ENCODE measurements at regions not wholly inside any gene's neighbourhood (a gene's known extent, or its start where the extent isn't known, plus 50 kb on each side); places are given as distances from the start of the nearest gene placed in this dataset.

DNA sequence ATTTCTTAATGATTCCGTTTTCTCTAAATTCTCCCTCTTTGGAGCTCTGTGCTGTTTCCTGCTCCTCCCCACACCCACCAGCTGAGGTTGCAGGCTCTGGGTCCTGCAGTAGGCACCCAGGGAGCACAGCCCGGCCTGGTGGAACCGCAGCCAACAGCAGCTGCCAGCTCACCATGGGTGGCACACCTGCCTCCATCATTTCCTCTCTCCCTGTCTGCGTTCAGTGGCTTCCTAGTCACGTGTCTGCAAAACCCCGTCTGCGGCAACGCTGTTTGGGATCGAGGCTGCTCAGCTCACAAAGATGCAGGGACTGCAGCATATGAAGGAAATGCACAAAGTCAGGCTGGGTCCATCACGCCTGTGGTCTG lies 367.8 kb downstream of the IRX2 start:
- no peaks in the 10 kb centered on the region for H3K9me3 ChIP-seq
- TF ChIP-seq POLR2A (IDR thresholded peaks at IDR 0.05) (no peak), EP300 (IDR thresholded peaks at IDR 0.05) (no peak)
- TF ChIP-seq, protein P1, sequence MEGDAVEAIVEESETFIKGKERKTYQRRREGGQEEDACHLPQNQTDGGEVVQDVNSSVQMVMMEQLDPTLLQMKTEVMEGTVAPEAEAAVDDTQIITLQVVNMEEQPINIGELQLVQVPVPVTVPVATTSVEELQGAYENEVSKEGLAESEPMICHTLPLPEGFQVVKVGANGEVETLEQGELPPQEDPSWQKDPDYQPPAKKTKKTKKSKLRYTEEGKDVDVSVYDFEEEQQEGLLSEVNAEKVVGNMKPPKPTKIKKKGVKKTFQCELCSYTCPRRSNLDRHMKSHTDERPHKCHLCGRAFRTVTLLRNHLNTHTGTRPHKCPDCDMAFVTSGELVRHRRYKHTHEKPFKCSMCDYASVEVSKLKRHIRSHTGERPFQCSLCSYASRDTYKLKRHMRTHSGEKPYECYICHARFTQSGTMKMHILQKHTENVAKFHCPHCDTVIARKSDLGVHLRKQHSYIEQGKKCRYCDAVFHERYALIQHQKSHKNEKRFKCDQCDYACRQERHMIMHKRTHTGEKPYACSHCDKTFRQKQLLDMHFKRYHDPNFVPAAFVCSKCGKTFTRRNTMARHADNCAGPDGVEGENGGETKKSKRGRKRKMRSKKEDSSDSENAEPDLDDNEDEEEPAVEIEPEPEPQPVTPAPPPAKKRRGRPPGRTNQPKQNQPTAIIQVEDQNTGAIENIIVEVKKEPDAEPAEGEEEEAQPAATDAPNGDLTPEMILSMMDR (IDR thresholded peaks at IDR 0.05) = no peak
- WGBS, 3 donors = 71 to 79% (median 72%) methylated on average over 10 of the region's 10 CpGs
- H3K27ac ChIP-seq = no peak overlapping the region
- intact Hi-C loops (cut with DNase I) = no loop called here
- H3K36me3 ChIP-seq = no peaks in the 10 kb centered on the region
- H3K4me1 ChIP-seq (ENCODE audit: insufficient read depth) = peaks cover 2% of the 10 kb centered on the region
- no peak overlapping the region for H3K4me3 ChIP-seq
- no peaks in the 10 kb centered on the region for H3K27me3 ChIP-seq
- no peak for DNase-seq

DNA sequence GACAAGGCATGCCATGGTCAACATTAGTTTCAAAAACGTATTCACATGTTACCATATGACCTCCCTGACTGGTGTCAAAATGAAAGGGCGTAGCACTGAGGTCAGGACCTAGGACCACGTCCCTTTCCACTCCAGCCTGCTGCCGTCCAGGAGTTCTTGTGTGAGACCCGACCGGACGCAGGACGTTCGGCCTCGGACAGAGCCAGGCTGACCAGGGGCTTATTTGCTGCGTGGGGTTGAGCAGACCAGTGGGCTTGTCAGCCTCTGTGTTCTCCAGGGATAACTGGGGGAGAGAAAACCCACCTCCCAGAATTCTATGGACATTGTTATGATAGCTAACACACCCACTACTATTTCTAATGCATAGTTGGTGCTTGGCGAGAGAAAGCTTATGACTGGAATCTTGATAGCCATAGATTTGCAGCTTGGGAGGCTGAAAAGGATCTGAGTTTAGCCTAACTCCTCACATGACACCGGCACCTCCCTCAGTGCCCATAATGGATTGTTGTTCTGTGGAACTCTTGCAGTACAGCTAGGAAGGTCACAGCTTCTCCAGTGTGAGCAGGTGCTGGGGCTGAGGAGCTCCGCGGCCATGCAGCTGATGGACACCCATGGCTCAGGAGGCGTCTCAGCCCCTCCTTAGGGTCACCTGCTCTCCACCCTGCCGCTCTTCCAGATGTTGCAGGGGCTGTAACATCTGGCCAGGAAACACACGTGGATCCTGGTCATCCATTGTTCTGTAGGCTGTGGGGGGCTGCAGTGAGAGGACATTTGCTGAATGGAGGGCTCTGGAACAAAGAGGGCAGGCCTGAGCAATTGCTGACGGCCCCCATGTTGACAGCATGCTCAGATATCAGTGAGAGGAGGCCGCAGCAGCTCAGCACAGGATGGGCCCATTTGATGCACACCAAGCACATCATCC lies 368.4 kb downstream of the IRX2 start:
- DNase-seq = no peak
- intact Hi-C loops (cut with DNase I) = no loop called here
- Histone ChIP-seq H3K27ac (no peak overlapping the region), H3K4me3 (no peak overlapping the region), H3K27me3 (no peaks in the 10 kb centered on the region), H3K4me1 (ENCODE audit: insufficient read depth) (peaks cover 2% of the 10 kb centered on the region), H3K36me3 (no peaks in the 10 kb centered on the region), H3K9me3 (no peaks in the 10 kb centered on the region)
- no peak for TF ChIP-seq POLR2A (IDR thresholded peaks at IDR 0.05)
- TF ChIP-seq, protein P1 (IDR thresholded peaks at IDR 0.05) = no peak
- TF ChIP-seq EP300 (IDR thresholded peaks at IDR 0.05) = no peak
- WGBS, 3 donors = 63 to 67% (median 65%) methylated on average over 20 of the region's 20 CpGs

DNA sequence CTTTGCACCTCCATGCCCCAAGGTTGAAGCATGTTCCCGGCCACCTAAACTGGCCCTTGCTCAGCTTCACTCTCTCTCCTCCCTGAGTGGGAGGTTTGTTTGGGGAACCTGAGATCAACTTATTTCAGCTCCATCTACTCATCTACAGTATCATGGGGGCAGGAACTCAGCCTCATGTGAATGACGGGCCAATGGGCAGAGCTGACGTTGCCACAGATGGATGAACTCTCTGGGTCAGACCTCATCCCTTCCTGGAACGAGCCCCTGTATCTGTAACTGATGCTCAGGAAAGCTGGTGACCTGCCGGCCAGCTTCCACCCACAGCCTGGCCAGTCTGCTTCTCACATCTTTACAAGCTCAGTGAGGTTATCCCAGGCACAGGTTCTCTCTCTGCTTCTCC lies 369.6 kb downstream of the IRX2 start:
- 72 to 76% (median 72%) methylated on average over 5 of the region's 5 CpGs for WGBS, 3 donors
- Histone ChIP-seq H3K36me3 (no peaks in the 10 kb centered on the region), H3K4me3 (no peak overlapping the region), H3K4me1 (ENCODE audit: insufficient read depth) (no peaks in the 10 kb centered on the region), H3K27ac (no peak overlapping the region), H3K27me3 (no peaks in the 10 kb centered on the region), H3K9me3 (no peaks in the 10 kb centered on the region)
- intact Hi-C loops (cut with DNase I) = no loop called here
- TF ChIP-seq POLR2A (IDR thresholded peaks at IDR 0.05) (no peak), EP300 (IDR thresholded peaks at IDR 0.05) (no peak)
- TF ChIP-seq, protein P1 (IDR thresholded peaks at IDR 0.05) = no peak
- no peak for DNase-seq

DNA sequence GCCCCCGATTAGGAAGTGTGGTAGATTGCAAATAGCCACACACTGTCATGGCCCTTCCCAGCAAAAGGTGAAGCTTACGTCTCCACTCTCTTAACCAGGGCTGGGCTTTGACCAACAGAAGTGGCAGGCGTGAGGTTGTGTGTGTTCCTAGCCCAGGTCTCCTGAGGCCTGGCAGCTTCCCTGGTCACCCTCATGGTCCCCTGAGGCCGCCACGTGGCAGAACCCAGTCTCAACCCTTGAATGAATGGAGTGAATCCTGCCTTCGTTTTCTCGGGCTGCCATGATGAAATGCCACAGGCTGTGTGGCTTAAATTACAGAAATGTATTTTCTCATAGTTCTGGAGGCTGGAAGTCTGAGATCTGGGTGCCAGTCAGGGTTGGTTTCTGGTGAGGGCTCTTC lies 370.4 kb downstream of the IRX2 start:
- intact Hi-C loops (cut with DNase I) = no loop called here
- H3K4me3 ChIP-seq = no peak overlapping the region
- no peak for TF ChIP-seq POLR2A (IDR thresholded peaks at IDR 0.05)
- H3K36me3 ChIP-seq = no peaks in the 10 kb centered on the region
- H3K9me3 ChIP-seq = no peaks in the 10 kb centered on the region
- H3K27ac ChIP-seq = no peak overlapping the region
- H3K27me3 ChIP-seq = no peaks in the 10 kb centered on the region
- WGBS, 3 donors = 83 to 87% (median 86%) methylated on average over 7 of the region's 7 CpGs
- no peaks in the 10 kb centered on the region for H3K4me1 ChIP-seq (ENCODE audit: insufficient read depth)
- no peak for DNase-seq

DNA sequence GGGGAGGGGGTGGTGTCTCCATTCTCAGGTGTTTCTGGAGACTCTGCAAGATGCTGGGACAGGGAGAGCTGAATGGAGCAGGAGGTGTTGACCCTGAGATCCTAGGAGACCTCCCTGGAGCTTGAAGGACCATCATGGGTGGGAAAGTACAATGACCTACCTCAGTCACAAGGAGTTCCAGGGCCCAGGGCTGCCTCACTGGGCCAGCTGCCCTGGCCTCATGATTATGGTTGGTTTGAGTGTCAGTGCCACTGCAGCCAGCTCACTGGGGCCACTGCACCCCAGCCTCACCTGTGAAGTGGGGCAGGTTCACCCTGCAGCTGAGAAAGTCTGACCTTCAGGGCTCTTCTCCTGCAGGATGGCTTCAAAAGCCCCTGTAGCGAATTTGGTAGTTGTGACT lies 372.5 kb downstream of the IRX2 start:
- H3K27ac ChIP-seq = no peak overlapping the region
- intact Hi-C loops (cut with DNase I) = no loop called here
- no peak for DNase-seq
- H3K4me1 ChIP-seq (ENCODE audit: insufficient read depth) = no peaks in the 10 kb centered on the region
- WGBS, 3 donors = 47 to 65% (median 52%) methylated on average over 1 of the region's 1 CpG
- H3K9me3 ChIP-seq = no peaks in the 10 kb centered on the region
- no peaks in the 10 kb centered on the region for H3K27me3 ChIP-seq
- TF ChIP-seq POLR2A (IDR thresholded peaks at IDR 0.05) (no peak), EP300 (IDR thresholded peaks at IDR 0.05) (no peak)
- TF ChIP-seq, protein P1 (IDR thresholded peaks at IDR 0.05) = no peak
- no peak overlapping the region for H3K4me3 ChIP-seq
- H3K36me3 ChIP-seq = no peaks in the 10 kb centered on the region

All from ovary (tissue), 7 donors.